HG03575 (cell line): ENCODE measurements at regions not wholly inside any gene's neighbourhood (a gene's known extent, or its start where the extent isn't known, plus 50 kb on each side); places are given as distances from the start of the nearest gene placed in this dataset.
"Not testable (repeated sequence)": the region's sequence is repeated elsewhere in the genome, so short reads cannot be mapped to it uniquely, and the experiment has no call there.

Experiments used
- ATAC-seq: cut with Tn5 transposase; IDR thresholded peaks from one replicate; pipeline ENCODE4 v1.9.1; 2021; ENCODE audit not compliant: unreplicated experiment, insufficient number of reproducible peaks, low FRiP score; ENCODE audit errors: extremely low read depth

- not testable (repeated sequence) for ATAC-seq
Observed at GRCh38 chr11:37840345-37840744, 1242.3 kb upstream of the RAG2 start.

GRCh38 chr11:37830529-37830928 is 1232.5 kb upstream of the RAG2 start:
- ATAC-seq: no peak

- no peak for ATAC-seq
Observed at GRCh38 chr11:37817727-37818270, 1219.8 kb upstream of the RAG2 start.

- ATAC-seq: no peak
Observed at GRCh38 chr11:37812281-37812880, 1214.3 kb upstream of the RAG2 start.

GRCh38 chr11:37811349-37811748 is 1213.3 kb upstream of the RAG2 start:
- no peak for ATAC-seq

- ATAC-seq: no peak
Observed at GRCh38 chr11:37804666-37805065, 1206.6 kb upstream of the RAG2 start.

GRCh38 chr11:37788141-37788877 is 1190.3 kb upstream of the RAG2 start:
- no peak for ATAC-seq

- no peak for ATAC-seq
Observed at GRCh38 chr11:37786214-37786755, 1188.2 kb upstream of the RAG2 start.

- no peak for ATAC-seq
Observed at GRCh38 chr11:37774441-37774840, 1176.4 kb upstream of the RAG2 start.

GRCh38 chr11:37770145-37770544 is 1172.1 kb upstream of the RAG2 start:
- ATAC-seq: no peak

- no peak for ATAC-seq
Observed at GRCh38 chr11:37762079-37762478, 1164.0 kb upstream of the RAG2 start.

GRCh38 chr11:37755521-37755920 is 1157.5 kb upstream of the RAG2 start:
- ATAC-seq: no peak

- ATAC-seq: no peak
Observed at GRCh38 chr11:37748641-37749040, 1150.6 kb upstream of the RAG2 start.

GRCh38 chr11:37747121-37747520 is 1149.1 kb upstream of the RAG2 start:
- no peak for ATAC-seq

GRCh38 chr11:37727371-37727770 is 1129.3 kb upstream of the RAG2 start:
- ATAC-seq: no peak

- no peak for ATAC-seq
Observed at GRCh38 chr11:37724315-37724714, 1126.3 kb upstream of the RAG2 start.

GRCh38 chr11:37721485-37721884 is 1123.4 kb upstream of the RAG2 start:
- no peak for ATAC-seq

- no peak for ATAC-seq
Observed at GRCh38 chr11:37718431-37718999, 1120.5 kb upstream of the RAG2 start.

- no peak for ATAC-seq
Observed at GRCh38 chr11:37712251-37712650, 1114.2 kb upstream of the RAG2 start.

- ATAC-seq: no peak
Observed at GRCh38 chr11:37710031-37710430, 1112.0 kb upstream of the RAG2 start.
